A549 (cell line): ENCODE measurements at regions not wholly inside any gene's neighbourhood (a gene's known extent, or its start where the extent isn't known, plus 50 kb on each side); places are given as distances from the start of the nearest gene placed in this dataset.
"Not testable (repeated sequence)": the region's sequence is repeated elsewhere in the genome, so short reads cannot be mapped to it uniquely, and the experiment has no call there.

Source experiments
- JUNB ChIP-seq: fragments of >200 bp; sonication (Bioruptor Twin); formaldehyde crosslinking; IDR thresholded peaks from 2 replicates; pipeline ENCODE4 v1.6.1; 2016
- MYC ChIP-seq: IDR thresholded peaks from 2 replicates; pipeline ENCODE4 v1.6.1; 2012; ENCODE audit warnings: mild to moderate bottlenecking, inconsistent platforms, low read length, improper control_type of control experiment, borderline replicate concordance
- TF ChIP-seq, protein P1 (sequence below): fragments of 200-600 bp; sonication (generic); IDR thresholded peaks from 2 replicates; pipeline ENCODE4 v1.6.1; 2016; ENCODE audit warnings: antibody characterized with exemption, mild to moderate bottlenecking, moderate library complexity
- TF ChIP-seq, protein P2 (sequence below): fragments of >200 bp; sonication (Bioruptor Twin); formaldehyde crosslinking; IDR thresholded peaks from 3 replicates; pipeline ENCODE4 v1.5.1; 2016

DNA sequence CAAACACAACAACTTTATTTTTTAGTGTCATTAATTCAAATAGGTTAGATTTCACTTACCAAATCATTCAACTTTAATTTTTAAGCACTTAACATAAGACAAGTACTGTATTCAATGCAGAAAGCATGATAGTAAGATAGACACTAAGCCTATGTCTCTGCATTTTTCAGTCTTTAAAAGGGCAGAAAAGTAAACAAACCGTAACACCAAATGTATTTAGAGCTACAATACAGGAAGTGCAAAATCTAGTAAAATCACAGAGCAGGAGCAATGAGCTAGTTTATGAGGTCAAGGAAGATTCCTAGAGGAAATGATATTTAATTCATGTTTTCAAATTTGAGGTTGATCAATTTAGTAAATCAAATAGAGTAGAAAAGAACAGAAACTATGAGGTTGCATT lies 68.0 kb upstream of the KLF8 start:
- not testable (repeated sequence) for TF ChIP-seq MYC, JUNB
- TF ChIP-seq, protein P1, sequence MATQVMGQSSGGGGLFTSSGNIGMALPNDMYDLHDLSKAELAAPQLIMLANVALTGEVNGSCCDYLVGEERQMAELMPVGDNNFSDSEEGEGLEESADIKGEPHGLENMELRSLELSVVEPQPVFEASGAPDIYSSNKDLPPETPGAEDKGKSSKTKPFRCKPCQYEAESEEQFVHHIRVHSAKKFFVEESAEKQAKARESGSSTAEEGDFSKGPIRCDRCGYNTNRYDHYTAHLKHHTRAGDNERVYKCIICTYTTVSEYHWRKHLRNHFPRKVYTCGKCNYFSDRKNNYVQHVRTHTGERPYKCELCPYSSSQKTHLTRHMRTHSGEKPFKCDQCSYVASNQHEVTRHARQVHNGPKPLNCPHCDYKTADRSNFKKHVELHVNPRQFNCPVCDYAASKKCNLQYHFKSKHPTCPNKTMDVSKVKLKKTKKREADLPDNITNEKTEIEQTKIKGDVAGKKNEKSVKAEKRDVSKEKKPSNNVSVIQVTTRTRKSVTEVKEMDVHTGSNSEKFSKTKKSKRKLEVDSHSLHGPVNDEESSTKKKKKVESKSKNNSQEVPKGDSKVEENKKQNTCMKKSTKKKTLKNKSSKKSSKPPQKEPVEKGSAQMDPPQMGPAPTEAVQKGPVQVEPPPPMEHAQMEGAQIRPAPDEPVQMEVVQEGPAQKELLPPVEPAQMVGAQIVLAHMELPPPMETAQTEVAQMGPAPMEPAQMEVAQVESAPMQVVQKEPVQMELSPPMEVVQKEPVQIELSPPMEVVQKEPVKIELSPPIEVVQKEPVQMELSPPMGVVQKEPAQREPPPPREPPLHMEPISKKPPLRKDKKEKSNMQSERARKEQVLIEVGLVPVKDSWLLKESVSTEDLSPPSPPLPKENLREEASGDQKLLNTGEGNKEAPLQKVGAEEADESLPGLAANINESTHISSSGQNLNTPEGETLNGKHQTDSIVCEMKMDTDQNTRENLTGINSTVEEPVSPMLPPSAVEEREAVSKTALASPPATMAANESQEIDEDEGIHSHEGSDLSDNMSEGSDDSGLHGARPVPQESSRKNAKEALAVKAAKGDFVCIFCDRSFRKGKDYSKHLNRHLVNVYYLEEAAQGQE: not testable (repeated sequence)
- TF ChIP-seq, protein P2, sequence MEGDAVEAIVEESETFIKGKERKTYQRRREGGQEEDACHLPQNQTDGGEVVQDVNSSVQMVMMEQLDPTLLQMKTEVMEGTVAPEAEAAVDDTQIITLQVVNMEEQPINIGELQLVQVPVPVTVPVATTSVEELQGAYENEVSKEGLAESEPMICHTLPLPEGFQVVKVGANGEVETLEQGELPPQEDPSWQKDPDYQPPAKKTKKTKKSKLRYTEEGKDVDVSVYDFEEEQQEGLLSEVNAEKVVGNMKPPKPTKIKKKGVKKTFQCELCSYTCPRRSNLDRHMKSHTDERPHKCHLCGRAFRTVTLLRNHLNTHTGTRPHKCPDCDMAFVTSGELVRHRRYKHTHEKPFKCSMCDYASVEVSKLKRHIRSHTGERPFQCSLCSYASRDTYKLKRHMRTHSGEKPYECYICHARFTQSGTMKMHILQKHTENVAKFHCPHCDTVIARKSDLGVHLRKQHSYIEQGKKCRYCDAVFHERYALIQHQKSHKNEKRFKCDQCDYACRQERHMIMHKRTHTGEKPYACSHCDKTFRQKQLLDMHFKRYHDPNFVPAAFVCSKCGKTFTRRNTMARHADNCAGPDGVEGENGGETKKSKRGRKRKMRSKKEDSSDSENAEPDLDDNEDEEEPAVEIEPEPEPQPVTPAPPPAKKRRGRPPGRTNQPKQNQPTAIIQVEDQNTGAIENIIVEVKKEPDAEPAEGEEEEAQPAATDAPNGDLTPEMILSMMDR: not testable (repeated sequence)
